WI38 (cell line): ENCODE measurements at regions not wholly inside any gene's neighbourhood (a gene's known extent, or its start where the extent isn't known, plus 50 kb on each side); places are given as distances from the start of the nearest gene placed in this dataset.

Experiments used
- H3K4me3 ChIP-seq: 2 replicates; pipeline ENCODE4 v1.5.1; 2011; ENCODE audit warnings: low read depth, mild to moderate bottlenecking, control low read depth, low read length
- TF ChIP-seq, protein P1 (sequence below): IDR thresholded peaks from 2 replicates; pipeline ENCODE4 v1.5.1; 2012; ENCODE audit warnings: low read depth, mild to moderate bottlenecking, control low read depth, low read length

DNA sequence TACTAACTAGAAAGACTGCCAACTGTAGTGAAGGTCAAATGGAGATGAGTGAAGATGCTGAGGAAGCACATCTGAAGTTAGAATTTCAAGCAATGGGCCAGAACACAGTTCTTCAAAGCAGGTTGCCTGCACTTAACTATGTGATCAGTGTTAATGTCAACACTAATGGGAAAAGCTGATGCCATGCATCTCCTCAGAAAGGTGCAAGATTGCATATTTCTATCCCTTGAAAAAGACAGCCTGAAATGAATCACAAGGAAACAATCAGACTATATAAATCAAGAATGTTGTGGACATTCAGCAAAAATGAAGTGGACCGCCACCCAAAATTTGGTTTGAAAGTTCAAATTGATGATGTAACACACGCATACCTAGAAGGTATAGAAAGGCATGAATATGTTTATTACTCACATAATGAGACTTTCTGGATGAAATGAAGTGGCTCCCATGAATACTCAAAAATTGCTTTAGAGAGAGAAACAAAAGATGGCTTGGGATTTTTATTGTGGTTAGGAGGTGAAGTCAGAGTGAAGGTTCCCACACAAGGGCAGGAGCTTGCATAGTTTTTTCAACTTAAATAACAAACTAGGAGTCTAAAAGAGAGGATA is 522.4 kb downstream of the KCTD12 start:
- H3K4me3 ChIP-seq = no peak overlapping the region

DNA sequence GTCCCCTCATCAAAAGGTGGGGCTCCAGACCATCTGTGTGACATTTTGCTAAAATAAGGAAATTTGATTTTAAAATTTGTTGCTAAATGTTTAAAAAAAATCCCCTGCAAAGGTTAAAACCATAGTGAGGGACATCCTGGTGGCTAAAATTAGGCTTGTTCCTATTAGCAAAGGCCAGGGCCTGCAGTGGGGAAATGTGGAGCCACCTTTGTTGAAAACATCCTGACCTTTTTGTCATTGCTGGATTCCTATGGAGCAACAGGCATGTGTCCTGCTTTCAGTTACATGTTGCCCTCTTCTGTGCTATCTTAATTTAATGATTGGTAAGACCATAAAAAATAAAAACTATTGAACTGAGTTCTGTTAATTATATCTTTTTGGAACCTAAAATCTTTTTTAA is 524.3 kb downstream of the KCTD12 start:
- H3K4me3 ChIP-seq = no peak overlapping the region
- TF ChIP-seq, protein P1, sequence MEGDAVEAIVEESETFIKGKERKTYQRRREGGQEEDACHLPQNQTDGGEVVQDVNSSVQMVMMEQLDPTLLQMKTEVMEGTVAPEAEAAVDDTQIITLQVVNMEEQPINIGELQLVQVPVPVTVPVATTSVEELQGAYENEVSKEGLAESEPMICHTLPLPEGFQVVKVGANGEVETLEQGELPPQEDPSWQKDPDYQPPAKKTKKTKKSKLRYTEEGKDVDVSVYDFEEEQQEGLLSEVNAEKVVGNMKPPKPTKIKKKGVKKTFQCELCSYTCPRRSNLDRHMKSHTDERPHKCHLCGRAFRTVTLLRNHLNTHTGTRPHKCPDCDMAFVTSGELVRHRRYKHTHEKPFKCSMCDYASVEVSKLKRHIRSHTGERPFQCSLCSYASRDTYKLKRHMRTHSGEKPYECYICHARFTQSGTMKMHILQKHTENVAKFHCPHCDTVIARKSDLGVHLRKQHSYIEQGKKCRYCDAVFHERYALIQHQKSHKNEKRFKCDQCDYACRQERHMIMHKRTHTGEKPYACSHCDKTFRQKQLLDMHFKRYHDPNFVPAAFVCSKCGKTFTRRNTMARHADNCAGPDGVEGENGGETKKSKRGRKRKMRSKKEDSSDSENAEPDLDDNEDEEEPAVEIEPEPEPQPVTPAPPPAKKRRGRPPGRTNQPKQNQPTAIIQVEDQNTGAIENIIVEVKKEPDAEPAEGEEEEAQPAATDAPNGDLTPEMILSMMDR = no peak

More for the DNA sequence above, 522.4 kb downstream of the KCTD12 start:
- TF ChIP-seq, protein P1 = no peak

DNA sequence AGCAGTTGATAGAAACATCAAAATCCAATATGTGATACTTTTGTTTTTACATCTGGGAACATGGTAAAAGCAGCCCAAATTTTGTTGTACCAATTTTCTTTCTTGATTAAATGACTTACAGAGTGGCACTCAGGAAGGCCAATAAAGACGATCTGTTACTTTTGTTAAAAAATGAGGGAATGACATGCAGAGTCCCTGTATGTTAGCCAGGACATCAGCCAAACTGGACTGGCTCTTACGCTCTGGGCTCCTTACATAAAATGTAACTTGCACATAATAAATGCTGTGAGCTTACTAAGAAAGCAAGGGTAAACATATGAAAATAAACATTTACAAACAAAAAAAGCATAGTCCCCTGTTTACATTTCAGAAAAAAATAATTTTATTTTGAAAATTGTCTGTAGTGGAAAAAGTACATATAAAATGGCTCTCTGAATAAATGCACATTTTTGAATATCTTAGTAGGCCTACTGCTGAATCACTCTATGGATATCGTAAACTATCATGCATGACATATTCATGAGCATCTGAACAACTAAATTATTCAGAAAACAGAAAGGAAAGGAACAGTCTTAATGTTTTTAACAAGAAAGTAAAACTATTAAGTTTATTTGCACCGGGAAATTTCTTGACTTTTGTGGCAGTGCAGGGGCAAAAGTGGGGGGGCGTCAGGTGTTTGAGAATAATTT is 534.5 kb downstream of the KCTD12 start:
- no peak overlapping the region for H3K4me3 ChIP-seq
- TF ChIP-seq, protein P1 = no peak

DNA sequence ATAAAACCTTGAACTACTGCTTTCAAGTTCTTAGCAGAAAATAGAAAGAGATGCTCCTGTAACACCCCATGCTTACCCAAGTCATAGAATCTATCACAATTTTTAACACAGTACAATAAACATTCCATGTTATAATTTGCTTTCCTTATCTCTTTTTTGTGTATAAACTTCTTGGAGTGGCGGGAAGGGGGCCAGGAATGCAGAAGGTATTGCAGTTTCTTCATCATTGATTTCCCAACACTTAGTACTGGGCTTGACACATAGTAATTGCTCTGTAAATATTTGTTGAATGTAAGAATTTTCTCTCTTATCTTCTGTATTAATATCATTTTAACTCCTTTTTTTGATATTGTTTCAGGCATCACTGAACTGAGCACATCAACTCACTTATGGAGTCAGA is 535.8 kb downstream of the KCTD12 start:
- TF ChIP-seq, protein P1 = no peak
- H3K4me3 ChIP-seq = no peak overlapping the region

DNA sequence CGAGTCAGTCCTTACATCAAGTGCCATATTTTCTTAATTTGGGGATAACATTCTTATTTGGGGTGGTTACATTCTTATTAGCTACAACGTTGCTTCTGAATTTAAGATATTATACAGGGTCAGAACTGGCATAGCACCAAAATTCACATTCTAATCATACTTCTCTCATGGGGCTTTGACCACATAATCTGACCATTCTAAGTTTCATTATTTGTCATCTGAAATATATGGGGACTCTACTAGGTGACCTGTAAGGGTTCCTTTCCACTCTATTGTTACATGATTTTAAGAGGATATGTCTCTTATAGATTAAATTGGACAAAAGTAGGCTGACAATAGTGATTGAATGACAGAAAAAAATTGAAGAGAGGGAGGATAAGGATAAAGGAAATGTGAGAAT is 536.5 kb downstream of the KCTD12 start:
- TF ChIP-seq, protein P1 = no peak
- H3K4me3 ChIP-seq = no peak overlapping the region

DNA sequence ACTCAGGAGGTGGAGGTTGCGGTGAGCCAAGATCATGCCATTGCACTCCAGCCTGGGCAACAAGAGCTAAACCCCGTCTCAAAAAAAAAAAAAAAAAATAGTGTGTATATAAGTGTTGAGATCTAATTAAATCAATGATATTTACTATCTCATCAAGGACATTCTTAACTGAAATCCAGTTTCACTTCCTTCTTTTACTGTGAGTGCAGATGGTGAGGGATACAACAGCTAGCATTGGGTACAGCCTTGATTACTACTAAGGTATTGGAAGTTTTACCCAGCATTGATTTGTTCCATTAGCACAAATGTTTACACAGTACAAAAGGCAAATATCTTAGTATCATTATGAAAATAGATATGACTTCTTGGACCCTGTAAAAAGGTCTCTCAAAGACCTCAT is 546.6 kb downstream of the KCTD12 start:
- no peak overlapping the region for H3K4me3 ChIP-seq
- TF ChIP-seq, protein P1 = no peak

DNA sequence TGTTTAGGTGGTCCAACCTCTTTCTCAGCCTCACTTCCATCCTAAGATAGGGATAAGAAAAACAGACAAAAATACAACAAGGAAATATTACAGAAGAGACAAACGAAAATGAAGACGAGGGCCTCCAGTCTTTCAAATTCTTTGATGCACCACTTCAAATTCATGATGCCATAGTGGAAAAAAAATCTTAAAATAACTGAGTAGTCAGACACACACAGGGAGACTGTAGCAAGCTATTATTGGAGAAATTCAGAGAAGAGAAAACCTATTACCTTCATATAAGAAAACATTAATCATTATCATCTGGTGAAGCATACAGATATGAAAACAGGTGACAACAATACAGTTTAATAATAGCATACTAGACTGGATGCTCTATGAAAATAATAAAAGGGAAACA is 548.2 kb downstream of the KCTD12 start:
- TF ChIP-seq, protein P1 = no peak
- no peak overlapping the region for H3K4me3 ChIP-seq
